K562 (cell line): ENCODE measurements at regions not wholly inside any gene's neighbourhood (a gene's known extent, or its start where the extent isn't known, plus 50 kb on each side); places are given as distances from the start of the nearest gene placed in this dataset.

Experiments used
- ATAC-seq: fragments of 200-7000 bp; cut with Tn5 transposase; 3 replicates; pipeline ENCODE4 v1.9.1; 2020; ENCODE audit warnings: moderate library complexity
- BruUV-seq: library from RNA; stranded (reverse); fragments of 400-500 nt; replicated peaks from 2 replicates; lab custom pipeline; 2021; lab: Mats Ljungman, UMichigan
- CTCF ChIA-PET: fragments of 300-600 bp; formaldehyde crosslinking; extraction: SDS; loops from one replicate; lab custom pipeline; 2021; ENCODE audit warnings: low intra/inter-chr PET ratio; lab: Yijun Ruan, JAX
- POLR2A ChIA-PET: fragments of 300-600, 350-650 bp; sonication (Branson Sonifier 250); formaldehyde crosslinking; extraction: SDS; loops from one replicate; lab custom pipeline; 2021; ENCODE audit warnings: antibody characterized with exemption, inconsistent platforms; lab: Yijun Ruan, JAX
- DNase-seq, 4 experiments: peaks; one replicate each; pipeline versions ENCODE4 v3.0.0 to v3.0.0-alpha.2; 2011 to 2018; ENCODE audit warnings: low spot score in 3 of 4, mixed read lengths in 3 of 4; ENCODE audit errors: extremely low read depth in 1 of 4
- FAIRE-seq: peaks from 2 replicates; lab custom pipeline; 2011; peaks lifted over from hg19 to GRCh38; lab: Jason Lieb, UNC
- H2AFZ ChIP-seq: 2 replicates; pipeline ENCODE4 v1.6.0; 2011; ENCODE audit warnings: low read depth, low read length, control low read depth, inconsistent platforms
- H3K27ac ChIP-seq: fragments of 200-600 bp; 3 replicates; pipeline ENCODE4 v1.8.0; 2011; ENCODE audit warnings: low read depth, mild to moderate bottlenecking, control low read depth, inconsistent platforms, low read length, moderate library complexity, mixed read lengths; ENCODE audit errors: extremely low read depth
- H3K27me3 ChIP-seq, 2 experiments: fragments of 300-600 bp in 1 of 2; 2 replicates in 1 of 2; 3 replicates in 1 of 2; pipeline versions ENCODE4 v1.6.0 to v1.8.0; 2011; ENCODE audit warnings: inconsistent platforms in 2 of 2, low read length in 2 of 2, mild to moderate bottlenecking in 1 of 2, mixed read lengths in 1 of 2, moderate library complexity in 1 of 2; ENCODE audit not compliant: control insufficient read depth in 2 of 2, insufficient read depth in 2 of 2
- H3K36me3 ChIP-seq: fragments of 300-600 bp; 3 replicates; pipeline ENCODE4 v1.8.0; 2011; ENCODE audit warnings: mild to moderate bottlenecking, low read length, inconsistent platforms; ENCODE audit not compliant: control insufficient read depth, insufficient read depth
- H3K4me1 ChIP-seq, 2 experiments: fragments of 200-600 bp in 1 of 2; replicated peaks in 1 of 2; 2 replicates in 1 of 2; 3 replicates in 1 of 2; pipeline versions ENCODE4 v1.5.1 to v1.8.0; 2011; ENCODE audit warnings: inconsistent platforms in 2 of 2, low read length in 2 of 2, mild to moderate bottlenecking in 1 of 2, mixed read lengths in 1 of 2, moderate library complexity in 1 of 2; ENCODE audit not compliant: control insufficient read depth in 2 of 2, insufficient read depth in 2 of 2
- H3K4me2 ChIP-seq: 2 replicates; pipeline ENCODE4 v1.6.1; 2011; ENCODE audit warnings: low read length, control low read depth, inconsistent platforms, mixed read lengths; ENCODE audit not compliant: insufficient read depth
- H3K4me3 ChIP-seq: fragments of 200-600 bp; sonication (generic), shearing (Covaris generic); 2 replicates; pipeline ENCODE4 v1.5.1; 2016; ENCODE audit warnings: control low read depth, inconsistent platforms
- H3K79me2 ChIP-seq: fragments of 200-600 bp; 3 replicates; pipeline ENCODE4 v1.8.0; 2011; ENCODE audit warnings: low read length, inconsistent platforms; ENCODE audit not compliant: control insufficient read depth, insufficient read depth
- H3K9ac ChIP-seq, 2 experiments: 2 replicates each; pipeline versions ENCODE4 v1.6.0 to v1.6.1; 2011; ENCODE audit warnings: low read depth in 2 of 2, low read length in 2 of 2, control low read depth in 1 of 2, inconsistent platforms in 1 of 2, mild to moderate bottlenecking in 1 of 2, mixed read lengths in 1 of 2; ENCODE audit not compliant: insufficient read depth in 1 of 2
- H3K9me1 ChIP-seq: one replicate; pipeline ENCODE4 v1.6.0; 2011; ENCODE audit warnings: inconsistent platforms, mild to moderate bottlenecking, low read length, moderate library complexity; ENCODE audit not compliant: control insufficient read depth, insufficient read depth
- H3K9me3 ChIP-seq: replicated peaks from 2 replicates; pipeline ENCODE4 v1.5.1; 2011; ENCODE audit warnings: low read depth, low read length, inconsistent platforms; ENCODE audit not compliant: control insufficient read depth, insufficient read depth
- H4K20me1 ChIP-seq: replicated peaks from 2 replicates; pipeline ENCODE4 v1.6.1; 2011; ENCODE audit warnings: low read length, inconsistent platforms, mixed read lengths; ENCODE audit not compliant: control insufficient read depth, insufficient read depth
- ASH1L ChIP-seq: fragments of 450-650 bp; IDR thresholded peaks from 2 replicates; pipeline ENCODE4 v1.6.1; 2018; ENCODE audit warnings: borderline replicate concordance, mild to moderate bottlenecking, low read depth; ENCODE audit not compliant: partially characterized antibody
- EHMT2 ChIP-seq: fragments of 450-650 bp; IDR thresholded peaks from 2 replicates; pipeline ENCODE4 v1.6.1; 2018; ENCODE audit warnings: antibody characterized with exemption
- MIER1 ChIP-seq: fragments of 450-650 bp; IDR thresholded peaks from 2 replicates; pipeline ENCODE4 v1.6.1; 2016; ENCODE audit warnings: antibody characterized with exemption, mild to moderate bottlenecking, low read depth
- NR0B1 ChIP-seq: fragments of 450-650 bp; IDR thresholded peaks from one replicate; pipeline ENCODE4 v1.6.1; 2018; ENCODE audit warnings: mild to moderate bottlenecking, moderate library complexity; ENCODE audit not compliant: partially characterized antibody
- PHTF2 ChIP-seq: fragments of 250-450 bp; sonication (Bioruptor Pico); IDR thresholded peaks from 2 replicates; pipeline ENCODE4 v1.5.0; 2021; ENCODE audit warnings: mild to moderate bottlenecking
- REST ChIP-seq, 2 experiments: fragments of 450-650 bp; formaldehyde crosslinking in 1 of 2; IDR thresholded peaks; 2 replicates each; pipeline versions ENCODE4 v1.4.0 to v1.6.1; 2014 to 2020; ENCODE audit warnings: mild to moderate bottlenecking in 2 of 2, borderline replicate concordance in 1 of 2, low read depth in 1 of 2
- WGBS: fragments of 100-300 bp; shearing (Covaris generic); methylation state at CpG from one replicate; pipeline ENCODE4 v1.1.6; 2016; ENCODE audit warnings: low coverage, mixed read lengths; ENCODE audit not compliant: insufficient coverage; ENCODE audit errors: missing lambda C conversion rate; 5-methylcytosine and 5-hydroxymethylcytosine counted together
- in situ Hi-C: fragments of 300-500 bp; cut with MboI; formaldehyde crosslinking; loops from 4 replicates; pipeline ENCODE4 v1.15.0; 2018; ENCODE audit warnings: inconsistent platforms, mixed read lengths
- intact Hi-C: fragments of 100-400 bp; cut with micrococcal nuclease; formaldehyde crosslinking; loops from 2 replicates; pipeline ENCODE4 v1.14.2; 2022

- ATAC-seq: no peak
- no peaks in the 10 kb centered on the region for H3K9me1 ChIP-seq
- ChIA-PET POLR2A (interaction anchor here (1.1 kb wide), 1 partner anchor 39 kb away, joined by 3 read pairs; no protein-coding TSS in a partner anchor), CTCF (no interaction called here)
- peak; percentile 87 for TF ChIP-seq REST (IDR thresholded peaks at IDR 0.05; ENCODE audit: borderline replicate concordance)
- no peak for TF ChIP-seq REST (CRISPR knock-in tag; IDR thresholded peaks at IDR 0.05; ENCODE audit: low read depth)
- no peak for TF ChIP-seq PHTF2 (CRISPR knock-in tag)
- TF ChIP-seq EHMT2: peak; percentile 96
- no peak for TF ChIP-seq ASH1L
- TF ChIP-seq NR0B1: no peak
- TF ChIP-seq MIER1: peak; percentile 88
- TF ChIP-seq, all 486 proteins: peak for 3
- Histone ChIP-seq H3K27ac (no peak overlapping the region), H3K9ac (no peak overlapping the region), H3K36me3 (no peaks in the 10 kb centered on the region), H3K4me3 (no peak overlapping the region), H3K79me2 (no peaks in the 10 kb centered on the region), H2AFZ (no peak overlapping the region), H4K20me1 (no peaks in the 10 kb centered on the region), H3K9me3 (no peaks in the 10 kb centered on the region; the same call in 1 of the 2 replicates), H3K4me1 (peaks cover 0 to 3% of the 10 kb centered on the region in 2 experiments; a peak in 1 of 5 replicates), H3K27me3 (peaks cover 12 to 27% of the 10 kb centered on the region in 2 experiments), H3K4me2 (no peak overlapping the region)
- DNase-seq (no peak), FAIRE-seq (no peak)
- intact Hi-C loops (no loop called here), in situ Hi-C loops (no loop called here)
- BruUV-seq: no TSS peak
- 0% methylated on average over 3 of the region's 3 CpGs for WGBS
Measured at GRCh38 chr21:33157303-33157702, 72.4 kb upstream of the IFNAR2 start.
